AG08395 (cell line): ENCODE measurements at regions not wholly inside any gene's neighbourhood (a gene's known extent, or its start where the extent isn't known, plus 50 kb on each side); places are given as distances from the start of the nearest gene placed in this dataset.
"Not testable (repeated sequence)": the region's sequence is repeated elsewhere in the genome, so short reads cannot be mapped to it uniquely, and the experiment has no call there.

Experiments used
- DNase-seq: peaks from one replicate; pipeline ENCODE4 v3.0.0; 2012; ENCODE audit warnings: mixed read lengths, low spot score

DNA sequence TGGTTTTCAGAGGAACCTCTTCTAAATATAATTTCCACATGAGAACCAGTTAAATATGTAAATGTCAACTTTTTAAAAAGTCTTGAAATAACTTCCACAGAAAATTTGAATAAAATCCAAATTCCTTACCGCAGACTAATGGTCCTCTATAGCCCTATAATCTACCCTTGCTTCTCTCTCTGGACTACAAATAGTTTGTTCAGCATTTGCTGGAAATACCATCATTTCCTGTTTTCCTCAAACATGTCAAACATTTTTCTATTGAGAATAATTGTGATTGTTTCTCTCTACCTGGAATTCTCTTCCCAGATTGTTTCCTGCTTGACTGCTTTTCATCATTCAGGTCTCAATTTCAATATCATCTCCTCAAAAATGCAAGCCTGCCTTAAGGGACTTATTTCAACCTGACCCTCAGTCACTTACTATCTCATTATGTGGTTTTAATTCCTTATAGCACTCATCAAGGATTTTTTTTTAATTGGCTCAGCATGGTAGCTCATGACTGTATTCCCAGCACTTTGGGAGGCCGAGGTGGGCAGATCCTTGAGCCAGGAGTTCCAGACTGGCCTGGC is 898.9 kb upstream of the MIR17HG start:
- no peak for DNase-seq

DNA sequence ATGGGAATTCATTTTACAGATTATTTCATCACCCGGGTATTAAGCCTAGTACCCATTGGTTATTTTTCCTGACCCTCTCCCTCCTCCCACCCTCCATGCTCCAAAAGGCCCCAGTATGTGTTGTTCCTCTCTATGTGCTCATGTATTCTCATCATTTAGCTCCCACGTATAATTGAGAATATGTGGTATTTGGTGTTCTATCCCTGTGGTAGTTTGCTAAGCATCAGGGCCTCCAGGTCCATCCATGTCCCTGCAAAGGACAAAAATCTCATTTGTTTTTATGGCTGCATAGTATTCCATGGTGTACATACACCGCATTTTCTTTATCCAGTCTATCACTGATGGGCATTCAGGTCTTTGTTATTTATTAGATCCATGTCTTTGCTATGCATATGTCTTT is 894.1 kb upstream of the MIR17HG start:
- DNase-seq: no peak

DNA sequence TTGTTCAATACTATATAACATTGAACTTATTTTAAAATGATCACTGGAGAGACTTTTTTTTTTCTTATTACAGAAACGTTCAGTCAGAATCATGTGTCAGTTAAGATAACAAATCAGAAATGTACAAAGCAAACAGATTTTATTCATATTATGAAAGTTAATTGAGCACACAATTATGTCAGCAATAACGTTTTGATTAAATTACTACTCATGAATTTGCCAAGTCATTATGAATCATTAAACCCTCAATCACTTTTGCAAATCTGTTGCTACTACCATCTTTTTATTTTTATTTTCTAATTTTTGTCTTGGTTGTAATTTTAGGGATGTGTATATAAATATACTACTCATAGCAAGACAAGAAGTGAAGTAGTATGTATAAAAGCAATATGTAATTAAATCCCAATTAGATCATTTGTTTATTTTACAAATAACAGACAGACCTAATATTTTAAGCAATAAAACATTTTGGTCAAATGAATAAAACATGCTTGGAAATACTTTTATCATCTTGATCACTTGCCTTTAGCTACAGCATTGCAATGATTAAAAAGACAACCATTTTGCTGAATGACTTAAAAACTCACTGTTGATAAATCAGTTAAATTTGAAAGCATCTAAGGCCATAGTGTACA is 893.4 kb upstream of the MIR17HG start:
- no peak for DNase-seq

DNA sequence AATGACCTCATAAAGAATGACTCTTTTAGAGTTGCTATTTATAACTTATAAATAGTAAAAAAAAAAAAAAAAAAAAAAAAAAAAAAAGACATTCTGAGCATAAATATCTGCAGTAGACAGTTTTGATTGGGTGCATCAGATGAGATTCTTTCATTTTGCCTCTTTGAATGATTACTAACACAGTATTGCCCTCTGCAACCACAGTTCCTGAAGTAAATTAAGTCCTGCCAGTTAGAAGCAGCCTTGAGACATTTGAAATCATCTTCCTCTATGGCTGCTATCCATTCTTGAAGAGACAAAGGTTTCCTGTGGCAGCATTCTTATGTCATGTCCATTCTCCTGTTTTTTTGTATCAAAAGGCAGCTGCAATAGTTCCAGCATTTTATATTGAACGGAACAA is 892.4 kb upstream of the MIR17HG start:
- no peak for DNase-seq

DNA sequence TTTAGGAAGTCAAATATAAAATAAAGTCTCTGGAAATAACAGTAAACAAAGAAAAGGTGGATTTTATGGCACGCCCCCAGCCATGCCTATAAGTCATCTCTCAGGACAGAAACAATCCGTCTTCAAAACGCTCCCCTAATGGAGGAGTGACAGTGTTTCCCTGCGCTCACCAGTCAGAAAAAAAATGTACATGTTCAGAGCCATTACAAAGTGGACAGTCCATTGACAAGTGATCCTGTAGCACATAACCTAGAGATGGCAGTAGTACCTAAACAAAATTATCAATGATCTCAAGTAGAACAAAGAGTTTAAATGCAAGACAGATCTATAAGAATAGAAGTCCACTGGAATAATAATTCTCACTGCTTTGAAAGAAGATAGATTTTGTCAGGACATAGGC is 891.7 kb upstream of the MIR17HG start:
- DNase-seq: no peak

DNA sequence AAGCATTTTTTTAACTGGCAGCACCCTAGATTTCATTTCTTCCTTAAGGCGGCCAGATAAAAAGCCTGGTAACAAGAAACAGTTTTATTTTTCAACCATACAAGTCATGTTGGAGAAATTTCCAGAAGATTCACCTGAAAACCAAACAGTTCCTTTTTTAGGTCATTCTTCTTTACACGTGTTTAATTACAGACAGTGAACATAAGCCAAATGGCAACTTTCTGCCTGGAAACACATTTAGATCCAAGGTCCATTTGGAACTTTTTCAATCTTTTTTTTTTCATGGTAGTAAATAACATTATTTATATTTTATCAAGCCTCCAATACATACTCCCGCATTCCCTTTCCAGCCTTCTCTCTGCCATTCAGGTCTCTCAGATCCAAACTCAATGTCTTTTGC is 886.1 kb upstream of the MIR17HG start:
- DNase-seq: no peak

DNA sequence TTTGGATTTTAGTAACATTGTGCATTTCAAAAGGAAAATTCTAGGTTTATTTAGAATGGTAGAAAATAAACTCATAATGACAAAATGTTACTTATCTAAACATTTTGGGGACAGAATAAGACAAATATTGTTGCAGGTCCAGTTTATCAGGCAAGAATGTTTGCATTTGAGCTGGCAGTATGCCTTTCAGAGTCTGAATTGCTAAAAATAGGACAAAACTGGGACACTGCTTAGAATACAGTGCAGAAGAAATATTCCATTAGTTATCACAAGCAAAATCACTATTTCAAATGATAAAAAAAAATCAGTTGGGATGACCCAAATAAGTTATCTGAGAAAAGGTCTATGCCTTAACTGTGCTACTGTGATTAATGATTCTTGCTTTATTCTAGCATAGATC is 870.3 kb upstream of the MIR17HG start:
- DNase-seq: no peak

DNA sequence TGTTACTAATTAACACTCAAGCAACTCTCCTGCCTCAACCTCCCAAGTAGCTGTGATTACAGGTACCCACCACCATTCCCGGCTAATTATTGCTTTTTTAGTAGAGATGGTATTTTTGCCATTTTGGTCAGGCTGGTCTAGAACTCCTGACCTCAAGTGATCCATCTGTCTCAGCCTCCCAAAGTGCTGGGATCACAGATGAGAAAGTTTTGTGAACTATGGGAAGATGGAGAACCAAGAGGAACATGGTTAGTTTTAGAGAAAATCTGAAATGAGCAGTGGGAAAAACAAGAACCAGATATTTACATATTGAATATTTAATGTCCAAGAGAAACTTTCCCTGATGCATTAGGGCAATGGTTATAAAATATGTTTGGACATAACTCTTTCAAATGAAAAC is 863.6 kb upstream of the MIR17HG start:
- no peak for DNase-seq

DNA sequence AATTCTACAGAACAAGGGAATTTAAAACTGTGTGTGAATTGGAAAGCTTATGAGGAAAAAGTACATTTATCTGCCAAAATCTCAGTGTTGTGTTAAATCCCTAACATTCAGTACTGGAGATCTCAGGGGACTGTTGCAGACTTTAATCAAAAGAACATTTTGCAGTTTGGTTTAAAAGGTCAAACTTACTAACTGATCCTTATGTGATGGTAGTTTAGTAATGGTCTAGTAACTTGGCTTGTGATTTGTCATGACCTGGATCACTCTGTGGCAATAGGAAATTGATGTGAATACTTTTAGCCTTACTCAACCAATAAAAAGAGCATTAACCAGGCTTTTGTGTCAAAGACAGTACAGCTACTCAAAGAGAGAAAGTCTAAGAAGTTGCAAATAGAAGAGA is 862.1 kb upstream of the MIR17HG start:
- DNase-seq: peak; percentile 75

DNA sequence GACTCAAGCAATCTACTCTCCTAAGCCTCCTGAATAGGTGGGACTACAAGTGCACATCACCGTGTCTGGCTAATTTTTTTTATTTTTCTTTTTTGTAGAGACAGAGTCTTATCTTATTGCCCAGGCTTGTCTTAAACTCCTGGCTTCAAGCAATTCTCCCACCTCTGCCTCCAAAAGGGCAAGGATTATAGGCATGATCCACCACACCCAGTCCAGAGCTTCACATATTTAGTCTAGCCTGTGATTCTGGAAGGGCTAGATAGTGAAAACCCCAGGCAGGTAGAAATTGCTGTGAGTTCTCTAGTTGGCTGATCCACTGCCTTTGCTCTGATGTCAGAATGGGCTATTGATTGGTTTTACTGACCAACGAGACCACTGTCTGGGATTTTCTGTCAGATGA is 854.6 kb upstream of the MIR17HG start:
- no peak for DNase-seq

DNA sequence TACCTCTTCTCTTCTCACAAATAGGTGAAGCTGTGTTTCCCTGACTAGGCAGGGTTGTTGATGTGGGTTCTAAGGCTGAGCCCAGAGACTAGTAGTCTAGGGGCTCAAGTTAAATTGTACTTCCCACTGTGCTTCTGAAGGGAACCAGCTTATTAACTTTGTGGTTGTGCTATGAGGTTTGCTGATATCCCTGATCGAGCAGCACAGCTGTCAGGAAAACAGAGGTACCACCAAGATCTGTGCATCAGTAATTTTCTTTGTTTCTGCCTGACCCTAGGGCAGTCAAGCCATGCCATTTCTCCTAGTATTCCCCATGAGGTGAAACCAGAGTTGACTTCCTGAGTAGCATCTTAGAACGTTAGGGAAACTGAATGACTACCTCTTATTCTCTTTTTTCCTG is 853.8 kb upstream of the MIR17HG start:
- no peak for DNase-seq

DNA sequence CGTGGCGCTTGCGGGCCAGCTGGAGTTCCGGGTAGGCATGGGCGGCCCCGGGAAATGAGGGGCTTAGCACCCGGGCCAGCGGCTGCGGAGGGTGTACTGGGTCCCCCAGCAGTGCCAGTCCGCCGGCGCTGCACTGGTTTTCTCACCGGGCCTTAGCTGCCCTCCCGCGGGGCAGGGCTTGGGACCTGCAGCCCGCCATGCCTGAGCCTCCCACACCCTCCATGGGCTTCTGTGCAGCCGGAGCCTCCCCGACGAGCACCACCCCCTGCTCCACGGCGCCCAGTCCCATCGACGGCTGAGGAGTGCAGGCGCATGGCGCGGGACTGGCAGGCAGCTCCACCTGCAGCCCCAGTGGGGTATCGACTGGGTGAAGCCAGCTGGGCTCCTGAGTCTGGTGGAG is 852.6 kb upstream of the MIR17HG start:
- not testable (repeated sequence) for DNase-seq

DNA sequence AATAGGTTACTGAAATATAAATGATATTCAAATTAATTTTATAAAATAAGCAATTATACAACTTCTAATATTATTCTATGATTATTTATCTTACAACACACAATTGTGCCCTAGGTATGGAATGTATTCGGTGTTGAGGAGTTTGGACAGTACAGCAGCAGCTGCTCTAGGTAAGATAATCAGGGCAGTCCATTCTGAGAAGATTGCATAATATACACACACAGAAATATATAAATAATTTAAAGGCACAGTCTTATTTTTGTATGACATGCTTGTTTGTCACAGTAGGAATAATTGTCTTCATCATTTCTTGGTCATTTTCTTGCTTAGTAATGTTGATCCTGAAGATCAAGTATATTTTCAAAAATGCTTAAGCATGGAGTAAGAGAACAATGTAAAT is 849.4 kb upstream of the MIR17HG start:
- DNase-seq: no peak

DNA sequence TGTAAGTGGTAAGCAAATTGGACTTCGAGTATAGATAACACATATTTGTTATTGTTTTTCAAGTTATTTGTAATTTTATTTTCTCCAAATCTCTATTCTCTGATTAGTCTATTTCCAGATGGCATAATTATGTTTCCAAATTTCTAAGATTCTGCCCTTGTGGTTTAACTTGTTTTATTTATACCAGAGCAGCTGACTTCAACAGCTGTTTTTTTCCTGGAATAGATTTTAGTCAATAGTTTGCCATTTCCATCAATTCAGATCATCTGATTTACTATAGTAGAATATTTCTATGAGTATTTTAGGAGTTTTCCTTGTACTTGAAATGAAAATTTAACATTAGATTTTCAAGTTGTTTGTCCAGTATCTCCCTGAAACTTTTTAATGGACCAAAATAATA is 848.7 kb upstream of the MIR17HG start:
- DNase-seq: no peak

DNA sequence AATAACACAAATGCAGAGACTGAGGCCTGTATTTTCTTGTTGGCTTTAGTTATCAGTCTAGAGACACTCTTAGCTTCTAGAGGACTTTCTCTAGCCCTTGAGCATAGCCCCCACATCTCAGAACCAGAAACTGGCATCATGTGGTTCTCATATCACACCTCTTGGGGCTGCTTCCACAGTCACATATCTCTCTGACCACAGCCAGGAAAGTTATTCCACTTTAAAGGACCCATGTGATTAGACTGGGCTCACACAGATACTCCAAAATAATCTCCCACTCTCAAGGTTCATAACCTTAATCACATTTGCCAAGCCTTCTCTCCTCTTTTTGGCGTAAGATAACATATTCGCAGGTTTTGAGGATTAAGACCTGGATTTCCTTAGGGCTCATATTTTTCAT is 846.9 kb upstream of the MIR17HG start:
- no peak for DNase-seq

DNA sequence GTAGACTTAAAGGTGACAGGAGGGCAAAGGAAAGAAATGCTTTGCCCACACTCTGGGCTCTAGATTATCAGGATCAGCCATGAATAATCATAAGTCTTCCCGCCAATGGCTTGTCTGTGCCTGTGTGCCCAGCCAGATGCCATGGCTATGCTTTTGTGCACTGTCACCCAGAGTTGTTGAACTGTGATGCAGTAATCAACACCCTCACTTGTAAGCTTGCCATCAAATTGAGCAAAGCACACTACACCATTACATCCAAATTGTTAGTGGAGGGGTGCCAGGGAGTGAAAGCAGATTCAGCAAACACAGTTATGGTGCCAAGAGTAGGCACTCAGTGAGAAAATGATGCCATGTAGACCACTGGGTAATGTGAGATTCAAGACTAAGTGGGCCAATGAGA is 845.3 kb upstream of the MIR17HG start:
- no peak for DNase-seq

DNA sequence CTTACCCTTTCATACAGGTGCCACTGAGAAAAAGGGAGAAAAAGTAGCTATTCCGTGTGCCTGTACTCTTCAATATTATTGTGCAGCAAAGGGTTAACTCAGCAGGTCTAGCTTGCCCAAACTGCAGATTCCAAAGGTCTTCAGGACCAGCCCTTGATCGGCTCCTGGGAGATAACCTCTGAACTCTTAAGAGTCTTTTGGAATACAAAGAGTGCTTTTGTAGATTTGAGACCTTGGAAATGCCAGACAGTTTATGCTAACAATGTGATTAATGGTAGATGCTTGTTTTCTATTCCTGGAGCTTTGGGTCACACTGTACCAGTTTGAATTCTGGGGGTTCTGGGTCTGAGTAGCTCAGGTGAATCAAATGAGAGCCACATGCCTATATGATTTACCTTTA is 844.7 kb upstream of the MIR17HG start:
- DNase-seq: no peak

DNA sequence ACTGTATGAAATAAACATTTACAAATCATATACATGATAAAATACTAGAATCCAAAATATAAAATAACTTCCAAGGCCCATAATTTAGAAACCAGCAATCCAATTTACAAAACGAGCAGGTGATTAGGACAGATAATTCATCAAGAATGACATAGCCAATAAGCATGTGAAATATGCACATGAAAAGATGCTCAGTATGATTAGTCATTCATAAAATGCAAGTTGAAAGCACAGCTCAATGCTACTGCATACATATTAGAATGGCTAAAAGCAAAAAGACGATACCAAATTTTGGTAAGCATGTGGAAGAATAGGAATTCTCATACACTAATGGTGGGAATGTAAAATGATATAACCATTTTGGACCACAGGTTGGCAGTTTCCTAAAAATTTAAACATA is 837.2 kb upstream of the MIR17HG start:
- DNase-seq: no peak

DNA sequence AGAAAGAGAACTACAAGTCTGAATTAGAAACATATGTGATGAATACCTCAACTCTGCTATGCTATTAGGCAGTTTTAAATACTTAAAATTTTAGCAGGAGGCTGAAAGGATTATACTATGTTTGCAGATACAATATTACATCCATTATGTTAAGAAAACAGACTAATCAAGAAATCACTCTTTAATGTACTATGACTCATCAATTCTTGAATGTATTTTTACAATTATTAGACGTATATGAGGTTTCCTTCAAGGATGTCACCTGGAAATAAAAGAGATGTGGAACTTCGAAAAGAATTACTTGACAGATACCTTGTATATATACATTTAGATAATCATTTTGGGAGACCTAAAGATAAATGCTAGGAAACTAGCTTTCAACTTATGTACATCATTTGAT is 835.6 kb upstream of the MIR17HG start:
- DNase-seq: no peak

DNA sequence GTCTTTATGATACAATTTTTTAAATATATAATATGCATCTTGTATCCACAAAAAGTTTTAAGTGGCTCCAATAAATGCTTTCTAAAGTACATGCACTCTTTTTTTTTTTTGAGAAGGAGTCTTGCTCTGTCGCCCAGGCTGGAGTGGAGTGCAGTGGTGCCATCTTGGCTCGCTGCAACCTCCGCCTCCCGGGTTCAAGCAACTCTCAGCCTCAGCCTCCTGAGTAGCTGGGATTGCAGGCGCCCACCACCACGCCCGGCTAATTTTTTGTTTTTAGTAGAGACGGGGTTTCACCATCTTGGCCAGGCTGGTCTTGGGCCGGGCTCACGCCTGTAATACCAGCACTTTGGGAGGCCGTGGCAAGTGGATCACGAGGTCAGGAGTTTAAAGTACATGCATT is 832.8 kb upstream of the MIR17HG start:
- DNase-seq: not testable (repeated sequence)

DNA sequence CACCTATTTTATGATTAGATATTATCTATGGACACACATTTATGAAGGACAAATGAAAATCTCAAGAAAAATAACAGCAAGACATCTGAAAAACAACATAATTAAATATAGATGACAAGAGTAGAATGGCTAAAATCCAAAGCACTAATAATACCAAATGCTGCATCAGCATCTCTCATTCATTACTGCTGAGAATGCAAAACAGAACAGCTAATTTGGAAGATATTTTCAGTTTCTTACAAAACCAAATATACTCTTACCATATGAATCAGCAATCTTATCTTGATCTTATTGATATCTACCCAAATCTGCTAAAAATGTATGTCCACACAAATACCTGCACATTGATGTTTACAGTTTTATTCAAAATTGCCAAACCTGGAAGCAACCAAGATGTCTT is 829.1 kb upstream of the MIR17HG start:
- no peak for DNase-seq

DNA sequence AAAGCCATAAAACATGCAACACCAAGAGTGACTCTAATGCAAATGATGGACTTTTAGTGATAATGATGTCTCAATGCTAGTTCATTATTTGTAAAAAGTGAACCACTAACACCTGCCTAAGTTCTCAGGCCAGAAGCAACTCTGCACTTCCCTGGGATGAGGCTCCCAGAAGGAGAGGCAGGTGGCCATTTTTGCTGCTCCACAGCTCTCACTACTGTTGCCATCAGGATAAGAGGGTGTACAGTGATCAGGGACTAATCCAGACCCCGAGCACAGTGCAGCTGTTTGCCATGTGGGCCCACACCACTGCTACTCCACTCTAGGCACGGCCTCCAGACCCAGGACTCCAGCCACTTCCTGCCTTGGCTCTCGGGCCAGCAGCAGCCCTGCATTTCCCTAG is 828.3 kb upstream of the MIR17HG start:
- no peak for DNase-seq

DNA sequence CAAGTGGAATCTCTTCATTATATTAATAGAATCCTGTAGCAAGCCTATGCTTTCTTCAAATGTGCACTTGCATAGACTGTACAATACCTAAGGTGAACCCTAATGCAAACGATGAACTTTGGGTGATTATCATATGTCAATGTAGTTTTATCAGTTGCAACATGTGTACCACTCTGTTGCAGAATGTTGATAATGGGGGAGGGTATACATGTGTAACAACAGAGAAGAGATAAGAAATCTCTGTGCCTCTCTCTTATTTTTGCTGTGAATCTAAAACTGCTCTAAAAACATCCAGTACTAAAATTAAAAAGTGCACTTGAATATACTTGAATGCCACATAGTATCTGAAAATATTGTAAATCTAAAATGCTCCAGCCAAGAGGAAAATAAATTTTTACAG is 820.8 kb upstream of the MIR17HG start:
- no peak for DNase-seq

DNA sequence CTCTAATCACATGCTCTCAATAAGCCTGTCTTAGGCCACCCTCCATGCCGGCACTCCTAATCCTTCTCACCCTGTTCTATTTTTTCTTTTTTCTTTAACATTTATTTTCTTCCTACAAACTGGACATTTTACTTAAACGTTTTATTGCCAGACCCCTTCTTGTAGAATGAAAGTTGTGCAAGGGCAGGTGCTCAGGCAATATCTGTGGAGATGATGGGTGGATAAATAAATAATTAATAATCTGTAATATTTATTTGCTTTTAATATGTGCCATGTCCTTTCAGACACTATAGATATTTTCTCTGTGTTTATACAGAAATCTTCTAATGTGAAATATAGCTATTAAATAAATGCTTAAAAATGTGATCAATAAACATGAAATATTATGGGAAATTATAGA is 815.7 kb upstream of the MIR17HG start:
- DNase-seq: no peak
